Panc1 (cell line): ENCODE measurements at regions not wholly inside any gene's neighbourhood (a gene's known extent, or its start where the extent isn't known, plus 50 kb on each side); places are given as distances from the start of the nearest gene placed in this dataset.

Source experiments
- ATAC-seq: fragments of 200-7000 bp; cut with Tn5 transposase; 2 replicates; pipeline ENCODE4 v1.9.1; 2020; ENCODE audit warnings: mild to moderate bottlenecking, moderate library complexity
- BruUV-seq: library from RNA; stranded (reverse); fragments of 400-500 nt; replicated peaks from 2 replicates; lab custom pipeline; 2021; lab: Mats Ljungman, UMichigan
- CTCF ChIA-PET: fragments of 300-600 bp; sonication (Branson Sonifier 250); formaldehyde crosslinking; loops from one replicate; lab custom pipeline; 2022; ENCODE audit warnings: antibody characterized with exemption; lab: Charles Lee
- POLR2A ChIA-PET: fragments of 300-600 bp; sonication (Branson Sonifier 250); formaldehyde crosslinking; loops from one replicate; lab custom pipeline; 2022; ENCODE audit warnings: antibody characterized with exemption; lab: Charles Lee
- DNase-seq: peaks from one replicate; pipeline ENCODE4 v3.0.0-alpha.2; 2010; ENCODE audit warnings: low read depth, low spot score
- H3K27ac ChIP-seq: 2 replicates; pipeline ENCODE4 v1.5.1; 2011; ENCODE audit warnings: mild to moderate bottlenecking, low read length, inconsistent platforms
- H3K27me3 ChIP-seq: fragments of 200-500 bp; sonication (Bioruptor generic); 2 replicates; pipeline ENCODE4 v1.6.0; 2014; ENCODE audit warnings: low read length, inconsistent platforms; ENCODE audit not compliant: control insufficient read depth, insufficient read depth
- H3K36me3 ChIP-seq: fragments of 200-500 bp; sonication (Bioruptor generic); 2 replicates; pipeline ENCODE4 v1.5.1; 2014; ENCODE audit warnings: inconsistent platforms, mild to moderate bottlenecking, low read length, moderate library complexity; ENCODE audit not compliant: control insufficient read depth, insufficient read depth
- H3K4me1 ChIP-seq: 2 replicates; pipeline ENCODE4 v1.5.1; 2011; ENCODE audit warnings: inconsistent platforms, mild to moderate bottlenecking, low read length, moderate library complexity; ENCODE audit not compliant: control insufficient read depth, insufficient read depth
- H3K4me3 ChIP-seq, 2 experiments: 2 replicates each; pipeline ENCODE4 v1.5.1; 2011 to 2012; ENCODE audit warnings: low read depth in 2 of 2, low read length in 2 of 2, mild to moderate bottlenecking in 2 of 2, inconsistent platforms in 1 of 2, moderate library complexity in 1 of 2
- H3K9me3 ChIP-seq: fragments of 200-500 bp; sonication (Bioruptor generic); 2 replicates; pipeline ENCODE4 v1.5.1; 2014; ENCODE audit warnings: low read depth, mild to moderate bottlenecking, inconsistent platforms, low read length, moderate library complexity; ENCODE audit not compliant: control insufficient read depth, insufficient read depth
- POLR2AphosphoS5 ChIP-seq: IDR thresholded peaks from 2 replicates; pipeline ENCODE4 v1.6.1; 2012; ENCODE audit warnings: mild to moderate bottlenecking, low read depth, low read length, moderate library complexity
- SIN3A ChIP-seq: IDR thresholded peaks from 2 replicates; pipeline ENCODE4 v1.6.1; 2012; ENCODE audit warnings: low read depth, mild to moderate bottlenecking, low read length, moderate library complexity, borderline replicate concordance; ENCODE audit not compliant: insufficient read depth
- TCF7L2 ChIP-seq: IDR thresholded peaks from 2 replicates; pipeline ENCODE4 v1.6.1; 2011; ENCODE audit warnings: mild to moderate bottlenecking, low read depth, low read length, inconsistent platforms
- in situ Hi-C: cut with HindIII; loops from 2 replicates; pipeline ENCODE4 v1.10.0; 2016; ENCODE audit warnings: low sequenced_read_pairs, low pct_unique_long_range_greater_than_20kb
- intact Hi-C: fragments of 100-400 bp; cut with micrococcal nuclease; formaldehyde crosslinking; loops from one replicate; pipeline ENCODE4 v1.10.0; 2022; ENCODE audit not compliant: unreplicated experiment
- TF ChIP-seq, protein P1 (sequence below): fragments of 450-650 bp; IDR thresholded peaks from 2 replicates; pipeline ENCODE4 v1.5.1; 2017; ENCODE audit warnings: mild to moderate bottlenecking
- TF ChIP-seq, protein P2 (sequence below), 2 experiments: IDR thresholded peaks; 2 replicates each; pipeline ENCODE4 v1.6.1; 2011 to 2012; ENCODE audit warnings: low read depth in 2 of 2, control low read depth in 1 of 2, low read length in 1 of 2, mild to moderate bottlenecking in 1 of 2, moderate library complexity in 1 of 2; ENCODE audit not compliant: insufficient read depth in 1 of 2

DNA sequence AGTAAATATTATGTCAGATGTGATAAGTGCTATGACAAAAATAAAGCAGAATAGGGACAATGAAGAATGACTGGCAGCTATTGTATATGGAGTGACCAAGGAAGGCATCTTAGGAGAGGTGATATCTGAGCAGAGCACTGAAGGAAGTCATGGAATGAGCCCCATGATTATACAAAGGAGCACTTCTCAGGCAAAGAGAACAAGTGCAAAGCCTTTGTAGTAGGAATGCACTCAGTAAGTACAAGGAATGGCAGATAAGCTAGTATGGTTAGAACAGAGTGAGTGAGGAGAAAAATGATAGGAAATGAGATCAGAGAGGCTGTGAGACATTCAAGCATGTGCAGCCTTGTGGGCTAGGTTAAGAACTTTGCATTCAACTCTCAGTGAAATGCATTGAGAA is 214.8 kb downstream of the LURAP1L start:
- no peak overlapping the region for H3K4me3 ChIP-seq
- in situ Hi-C loops = no loop called here
- intact Hi-C loops = no loop called here
- no peak overlapping the region for H3K27ac ChIP-seq
- no peaks in the 10 kb centered on the region for H3K36me3 ChIP-seq
- DNase-seq (no peak), ATAC-seq (no peak)
- no peak for TF ChIP-seq SIN3A
- TF ChIP-seq, protein P1, sequence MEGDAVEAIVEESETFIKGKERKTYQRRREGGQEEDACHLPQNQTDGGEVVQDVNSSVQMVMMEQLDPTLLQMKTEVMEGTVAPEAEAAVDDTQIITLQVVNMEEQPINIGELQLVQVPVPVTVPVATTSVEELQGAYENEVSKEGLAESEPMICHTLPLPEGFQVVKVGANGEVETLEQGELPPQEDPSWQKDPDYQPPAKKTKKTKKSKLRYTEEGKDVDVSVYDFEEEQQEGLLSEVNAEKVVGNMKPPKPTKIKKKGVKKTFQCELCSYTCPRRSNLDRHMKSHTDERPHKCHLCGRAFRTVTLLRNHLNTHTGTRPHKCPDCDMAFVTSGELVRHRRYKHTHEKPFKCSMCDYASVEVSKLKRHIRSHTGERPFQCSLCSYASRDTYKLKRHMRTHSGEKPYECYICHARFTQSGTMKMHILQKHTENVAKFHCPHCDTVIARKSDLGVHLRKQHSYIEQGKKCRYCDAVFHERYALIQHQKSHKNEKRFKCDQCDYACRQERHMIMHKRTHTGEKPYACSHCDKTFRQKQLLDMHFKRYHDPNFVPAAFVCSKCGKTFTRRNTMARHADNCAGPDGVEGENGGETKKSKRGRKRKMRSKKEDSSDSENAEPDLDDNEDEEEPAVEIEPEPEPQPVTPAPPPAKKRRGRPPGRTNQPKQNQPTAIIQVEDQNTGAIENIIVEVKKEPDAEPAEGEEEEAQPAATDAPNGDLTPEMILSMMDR = no peak
- no peak for TF ChIP-seq TCF7L2
- TF ChIP-seq, protein P2, sequence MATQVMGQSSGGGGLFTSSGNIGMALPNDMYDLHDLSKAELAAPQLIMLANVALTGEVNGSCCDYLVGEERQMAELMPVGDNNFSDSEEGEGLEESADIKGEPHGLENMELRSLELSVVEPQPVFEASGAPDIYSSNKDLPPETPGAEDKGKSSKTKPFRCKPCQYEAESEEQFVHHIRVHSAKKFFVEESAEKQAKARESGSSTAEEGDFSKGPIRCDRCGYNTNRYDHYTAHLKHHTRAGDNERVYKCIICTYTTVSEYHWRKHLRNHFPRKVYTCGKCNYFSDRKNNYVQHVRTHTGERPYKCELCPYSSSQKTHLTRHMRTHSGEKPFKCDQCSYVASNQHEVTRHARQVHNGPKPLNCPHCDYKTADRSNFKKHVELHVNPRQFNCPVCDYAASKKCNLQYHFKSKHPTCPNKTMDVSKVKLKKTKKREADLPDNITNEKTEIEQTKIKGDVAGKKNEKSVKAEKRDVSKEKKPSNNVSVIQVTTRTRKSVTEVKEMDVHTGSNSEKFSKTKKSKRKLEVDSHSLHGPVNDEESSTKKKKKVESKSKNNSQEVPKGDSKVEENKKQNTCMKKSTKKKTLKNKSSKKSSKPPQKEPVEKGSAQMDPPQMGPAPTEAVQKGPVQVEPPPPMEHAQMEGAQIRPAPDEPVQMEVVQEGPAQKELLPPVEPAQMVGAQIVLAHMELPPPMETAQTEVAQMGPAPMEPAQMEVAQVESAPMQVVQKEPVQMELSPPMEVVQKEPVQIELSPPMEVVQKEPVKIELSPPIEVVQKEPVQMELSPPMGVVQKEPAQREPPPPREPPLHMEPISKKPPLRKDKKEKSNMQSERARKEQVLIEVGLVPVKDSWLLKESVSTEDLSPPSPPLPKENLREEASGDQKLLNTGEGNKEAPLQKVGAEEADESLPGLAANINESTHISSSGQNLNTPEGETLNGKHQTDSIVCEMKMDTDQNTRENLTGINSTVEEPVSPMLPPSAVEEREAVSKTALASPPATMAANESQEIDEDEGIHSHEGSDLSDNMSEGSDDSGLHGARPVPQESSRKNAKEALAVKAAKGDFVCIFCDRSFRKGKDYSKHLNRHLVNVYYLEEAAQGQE (IDR thresholded peaks at IDR 0.05; ENCODE audit: insufficient read depth in 1 of 2, low read depth in 2 of 2, low read length in 1 of 2) = no peak
- H3K9me3 ChIP-seq = no peaks in the 10 kb centered on the region
- no peaks in the 10 kb centered on the region for H3K27me3 ChIP-seq
- no TSS peak for BruUV-seq
- POLR2A ChIA-PET = no interaction called here
- no peaks in the 10 kb centered on the region for H3K4me1 ChIP-seq
- CTCF ChIA-PET = no interaction called here

DNA sequence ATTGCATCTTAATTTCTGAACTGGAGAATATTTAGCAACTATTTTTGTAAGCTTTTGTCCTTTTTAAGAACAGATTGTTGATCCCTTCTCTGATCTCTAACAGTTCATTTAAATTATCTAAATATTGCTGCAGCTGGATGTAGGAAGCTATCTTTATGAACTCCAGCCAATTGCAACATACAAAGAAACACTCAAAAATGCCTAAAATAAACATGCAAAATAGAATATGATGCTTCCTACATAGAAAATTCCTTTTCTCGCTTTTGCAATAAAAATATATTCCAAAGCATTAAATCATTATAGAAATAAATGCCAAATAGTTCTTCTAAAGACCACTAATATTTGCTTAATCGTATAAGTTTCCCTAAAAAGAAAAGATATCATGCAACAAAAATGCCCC is 218.6 kb downstream of the LURAP1L start:
- Histone ChIP-seq H3K9me3 (no peaks in the 10 kb centered on the region), H3K4me3 (no peak overlapping the region), H3K4me1 (no peaks in the 10 kb centered on the region), H3K27ac (no peak overlapping the region), H3K27me3 (no peaks in the 10 kb centered on the region), H3K36me3 (no peaks in the 10 kb centered on the region)
- intact Hi-C loops = no loop called here
- TF ChIP-seq, protein P2 (IDR thresholded peaks at IDR 0.05; ENCODE audit: insufficient read depth in 1 of 2, low read depth in 2 of 2, low read length in 1 of 2) = no peak
- TF ChIP-seq SIN3A (no peak), TCF7L2 (no peak), POLR2AphosphoS5 (no peak)
- TF ChIP-seq, protein P1 = no peak
- no peak for DNase-seq
- CTCF ChIA-PET = no interaction called here
- ATAC-seq = no peak
- in situ Hi-C loops = no loop called here
- POLR2A ChIA-PET = no interaction called here
- BruUV-seq = no TSS peak
